ENCODE measurements at regions not wholly inside any gene's neighbourhood (a gene's known extent, or its start where the extent isn't known, plus 50 kb on each side); places are given as distances from the start of the nearest gene placed in this dataset.

GRCh38 chr22:48259991-48260670, 1497.7 kb downstream of the TBC1D22A start:
- no peak for DNase-seq (ENCODE audit: low read depth)

GRCh38 chr22:48258811-48259210, 1496.4 kb downstream of the TBC1D22A start:
- no peak for DNase-seq (ENCODE audit: low read depth)
- no peak overlapping the region for H3K4me3 ChIP-seq (ENCODE audit: low read depth, low read length)
- POLR2A ChIA-PET: no interaction called here
- no peaks in the 10 kb centered on the region for H3K27me3 ChIP-seq (ENCODE audit: control insufficient read depth, insufficient read depth, low read length)
- no peak for TF ChIP-seq CTCF (IDR thresholded peaks at IDR 0.05; ENCODE audit: insufficient read depth, low read depth, low read length)
- no peaks in the 10 kb centered on the region for H3K36me3 ChIP-seq (ENCODE audit: control insufficient read depth, insufficient read depth, low read length)
- CTCF ChIA-PET: no interaction called here

More at GRCh38 chr22:48259991-48260670, 1497.7 kb downstream of the TBC1D22A start:
- Histone ChIP-seq H3K4me3 (ENCODE audit: low read depth, low read length) (no peak overlapping the region), H3K27me3 (ENCODE audit: control insufficient read depth, insufficient read depth, low read length) (no peaks in the 10 kb centered on the region), H3K36me3 (ENCODE audit: control insufficient read depth, insufficient read depth, low read length) (no peaks in the 10 kb centered on the region)
- no peak for TF ChIP-seq CTCF (IDR thresholded peaks at IDR 0.05; ENCODE audit: insufficient read depth, low read depth, low read length)
- CTCF ChIA-PET: no interaction called here
- POLR2A ChIA-PET: no interaction called here

GRCh38 chr22:48258064-48258701, 1495.7 kb downstream of the TBC1D22A start:
- DNase-seq (ENCODE audit: low read depth): no peak
- Histone ChIP-seq H3K27me3 (ENCODE audit: control insufficient read depth, insufficient read depth, low read length) (no peaks in the 10 kb centered on the region), H3K36me3 (ENCODE audit: control insufficient read depth, insufficient read depth, low read length) (no peaks in the 10 kb centered on the region), H3K4me3 (ENCODE audit: low read depth, low read length) (no peak overlapping the region)
- POLR2A ChIA-PET: no interaction called here
- CTCF ChIA-PET: no interaction called here
- TF ChIP-seq CTCF (IDR thresholded peaks at IDR 0.05; ENCODE audit: insufficient read depth, low read depth, low read length): no peak

- TF ChIP-seq CTCF (IDR thresholded peaks at IDR 0.05; ENCODE audit: insufficient read depth, low read depth, low read length): no peak
- ChIA-PET CTCF (no interaction called here), POLR2A (no interaction called here)
- no peak for DNase-seq (ENCODE audit: low read depth)
- H3K4me3 ChIP-seq (ENCODE audit: low read depth, low read length): no peak overlapping the region
- H3K36me3 ChIP-seq (ENCODE audit: control insufficient read depth, insufficient read depth, low read length): no peaks in the 10 kb centered on the region
- no peaks in the 10 kb centered on the region for H3K27me3 ChIP-seq (ENCODE audit: control insufficient read depth, insufficient read depth, low read length)
Observed at GRCh38 chr22:48257685-48258055, 1495.2 kb downstream of the TBC1D22A start.

GRCh38 chr22:48256776-48257684, 1494.6 kb downstream of the TBC1D22A start:
- ChIA-PET POLR2A (no interaction called here), CTCF (no interaction called here)
- H3K36me3 ChIP-seq (ENCODE audit: control insufficient read depth, insufficient read depth, low read length): no peaks in the 10 kb centered on the region

More at GRCh38 chr22:48256776-48257684, 1494.6 kb downstream of the TBC1D22A start:
- H3K27me3 ChIP-seq (ENCODE audit: control insufficient read depth, insufficient read depth, low read length): no peaks in the 10 kb centered on the region
- DNase-seq (ENCODE audit: low read depth): no peak
- H3K4me3 ChIP-seq (ENCODE audit: low read depth, low read length): no peak overlapping the region
- TF ChIP-seq CTCF (IDR thresholded peaks at IDR 0.05; ENCODE audit: insufficient read depth, low read depth, low read length): no peak

Measured in BJ (cell line).